Stimulated activated CD8-positive, alpha-beta memory T cell treated with anti-CD3 and anti-CD28 coated beads, Interleukin-7, amount 100 ng/mL, for 4 hours (primary cell): ENCODE measurements at regions not wholly inside any gene's neighbourhood (a gene's known extent, or its start where the extent isn't known, plus 50 kb on each side); places are given as distances from the start of the nearest gene placed in this dataset.

ENCODE experiments used
- DNase-seq, 2 donors: peaks; one replicate each; pipeline ENCODE4 v3.0.0-alpha.2; 2020; ENCODE audit warnings: low read depth in 2 of 2

DNA sequence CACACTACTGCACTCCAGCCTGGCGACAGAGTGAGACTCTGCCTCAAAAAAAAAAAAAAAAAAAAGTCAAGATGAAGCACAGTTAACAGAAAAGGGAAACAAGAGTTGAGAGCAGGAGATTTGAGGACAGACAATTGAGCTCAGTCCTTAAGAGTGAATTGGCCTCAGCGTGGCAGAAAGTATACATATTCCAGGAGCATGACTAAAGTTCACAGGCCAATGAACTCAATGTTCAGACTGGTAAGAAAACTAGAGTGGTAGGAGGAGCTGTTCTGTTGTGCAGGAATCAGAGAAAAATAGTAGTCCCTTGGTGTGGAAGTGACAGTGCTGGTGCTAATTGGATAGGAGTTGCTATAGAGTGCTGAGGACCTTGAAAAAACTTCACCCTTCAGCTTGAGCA is 60.0 kb downstream of the NRN1 start:
- no peak for DNase-seq

DNA sequence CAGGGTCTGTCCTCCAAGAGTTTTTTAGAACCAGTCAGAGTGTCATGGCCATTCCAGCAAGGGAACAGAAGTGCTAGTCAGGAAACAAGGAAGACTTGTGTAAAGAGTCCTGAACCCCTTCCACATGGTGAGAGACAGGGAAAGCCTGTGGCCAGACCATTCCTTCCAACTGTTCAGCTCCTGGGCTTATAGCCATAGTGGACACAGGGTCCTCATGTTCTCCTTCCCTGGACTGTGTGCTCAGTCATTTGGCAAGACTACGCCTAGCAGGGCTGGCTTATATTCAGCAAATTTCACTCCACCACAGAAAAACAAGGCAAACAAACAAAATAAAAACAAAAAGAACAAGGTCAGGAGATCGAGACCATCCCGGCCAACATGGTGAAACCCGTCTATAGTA is 60.5 kb downstream of the NRN1 start:
- DNase-seq, result no peak

DNA sequence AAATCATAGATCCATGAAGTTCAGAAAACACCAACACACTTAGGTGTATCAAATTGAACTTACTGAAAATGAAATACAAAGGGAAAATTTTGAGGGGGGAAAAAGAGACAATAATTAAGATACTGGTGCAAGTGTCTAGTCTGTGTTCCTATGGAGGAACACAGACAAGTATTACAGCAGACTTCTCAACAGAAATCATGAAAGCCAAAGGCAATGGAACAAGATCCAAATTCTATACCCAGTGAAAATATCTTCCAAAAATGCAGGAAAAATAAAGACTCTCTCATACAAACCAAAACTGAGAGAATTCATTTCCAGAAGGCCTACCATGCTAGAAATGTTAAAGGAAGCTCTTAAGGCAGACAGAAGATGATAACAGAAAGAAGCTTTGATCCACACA is 63.1 kb downstream of the NRN1 start:
- no peak for DNase-seq

DNA sequence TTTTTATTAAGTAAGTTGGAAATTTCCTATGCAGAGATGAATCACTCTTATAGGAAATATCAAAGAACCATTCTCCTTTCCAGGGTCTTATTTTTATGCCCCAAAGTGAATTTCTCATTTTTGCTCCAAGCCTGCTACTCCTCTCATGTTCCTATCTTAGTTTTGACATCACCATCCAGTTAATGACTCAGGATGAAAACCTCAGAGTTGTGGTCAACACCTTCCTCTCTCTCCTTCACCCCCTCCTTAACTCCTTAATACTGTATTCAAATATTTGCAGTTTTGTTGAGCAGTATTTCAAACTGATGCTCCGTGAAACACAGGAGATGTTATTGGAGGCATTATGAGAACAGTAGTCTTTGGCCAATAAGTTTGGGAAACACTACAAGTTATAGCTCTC is 64.1 kb downstream of the NRN1 start:
- DNase-seq, result no peak

DNA sequence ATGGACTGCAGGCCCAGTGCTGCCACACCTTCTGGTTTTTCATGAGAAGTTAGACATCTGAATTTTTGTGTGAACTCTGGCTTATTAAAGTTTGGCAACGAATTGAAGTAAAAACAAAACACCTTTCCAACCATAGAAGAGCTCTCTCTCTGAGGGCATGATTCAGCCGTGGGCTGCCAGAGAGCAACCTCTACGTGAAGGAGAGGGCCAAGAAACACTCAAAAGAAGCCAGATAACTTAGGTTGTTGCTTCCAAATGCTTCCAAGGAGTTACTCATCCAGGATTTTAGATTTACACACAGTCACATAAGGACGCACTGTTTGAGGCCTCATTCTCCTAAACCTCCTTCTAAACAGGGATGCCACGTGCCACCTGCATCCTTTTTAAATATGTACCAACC is 65.5 kb downstream of the NRN1 start:
- DNase-seq, result no peak

DNA sequence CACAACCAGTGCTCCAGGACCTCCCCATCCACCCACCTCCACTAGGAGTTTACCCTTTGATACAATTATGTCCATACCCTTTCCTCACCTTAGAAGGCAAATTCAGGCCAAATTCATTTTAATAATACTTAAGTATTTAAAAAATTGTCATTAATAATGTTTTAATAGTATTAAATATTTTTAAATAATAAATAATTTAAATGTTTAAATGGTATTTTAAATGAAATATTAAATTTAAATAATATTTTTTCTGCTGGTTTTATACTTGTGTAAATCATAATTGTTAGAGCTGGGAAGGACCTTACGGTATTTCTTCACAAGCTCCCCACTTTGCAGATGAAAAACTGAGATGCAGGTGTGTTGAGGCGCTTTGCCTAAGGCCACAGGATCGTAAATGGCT is 67.8 kb downstream of the NRN1 start:
- DNase-seq, result no peak

DNA sequence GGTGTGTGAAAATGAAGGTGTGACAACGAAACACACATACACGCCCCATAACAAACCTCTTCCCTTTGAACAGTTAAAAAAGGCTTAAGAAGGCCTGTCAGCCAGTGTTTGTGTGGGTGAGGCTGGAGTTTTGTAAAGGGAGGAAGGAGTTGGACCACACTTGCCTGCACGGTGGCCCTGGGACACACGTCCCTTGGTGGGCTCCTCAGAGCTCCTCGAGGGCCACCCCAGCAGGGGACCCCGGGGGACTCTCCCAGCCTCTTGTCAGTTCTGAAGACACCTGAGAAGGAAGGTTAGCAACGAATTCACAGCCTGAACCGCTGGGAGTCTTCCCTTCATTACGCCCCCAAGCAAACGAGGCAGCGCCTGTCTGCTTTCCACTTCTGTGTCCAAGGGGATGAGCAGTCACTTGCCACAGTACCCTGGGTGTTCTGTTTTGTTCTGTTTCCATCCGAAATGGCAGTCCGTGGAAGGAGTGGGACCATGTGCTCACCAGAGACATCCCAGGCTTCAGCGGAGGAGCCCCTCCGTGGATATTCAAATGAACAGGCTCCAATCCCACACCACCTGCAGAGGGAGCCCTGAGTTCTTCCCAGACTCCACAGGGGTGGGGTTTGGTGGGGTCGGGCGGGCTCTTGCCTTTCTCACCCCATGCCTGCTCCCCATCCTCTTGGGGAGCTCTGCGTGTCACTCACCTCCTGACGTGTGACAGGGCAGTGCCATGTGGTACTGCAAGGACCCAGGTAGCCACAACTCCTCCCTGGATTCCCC is 68.6 kb downstream of the NRN1 start:
- DNase-seq, result no peak

DNA sequence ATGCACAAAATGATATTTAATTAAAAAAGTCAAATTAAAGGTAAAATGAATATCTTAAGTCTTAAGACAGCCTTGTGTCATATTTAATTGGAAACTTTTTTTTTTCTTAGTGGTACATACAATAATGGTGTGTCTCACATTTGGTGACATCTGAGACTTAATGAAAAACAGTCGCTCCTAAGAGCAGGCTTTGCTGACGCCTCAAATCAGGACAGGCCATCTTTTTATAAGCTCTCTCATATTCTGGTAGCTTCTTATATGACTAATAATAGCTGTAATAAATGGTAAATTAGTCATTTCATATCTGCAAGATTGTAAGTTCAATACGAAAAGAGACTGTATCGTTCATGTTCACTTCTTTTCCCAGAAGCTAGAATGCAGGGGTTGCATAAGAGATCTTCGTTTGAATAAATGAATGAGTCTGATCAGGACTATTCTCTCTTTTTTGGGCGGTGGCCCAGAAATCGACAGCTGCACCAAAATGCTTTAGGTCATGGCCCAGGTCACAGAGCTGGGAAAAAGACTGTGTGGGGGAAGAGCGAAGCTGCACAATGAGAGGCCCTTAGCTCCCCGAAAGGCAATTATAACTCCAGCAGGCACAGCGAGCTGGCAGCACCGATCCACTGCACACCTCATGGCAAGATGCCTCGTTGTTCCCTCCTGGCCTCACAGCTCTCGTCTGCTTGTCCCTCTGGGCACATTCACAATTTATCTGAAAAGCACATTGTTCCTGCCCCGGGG is 69.4 kb downstream of the NRN1 start:
- DNase-seq, result no peak

DNA sequence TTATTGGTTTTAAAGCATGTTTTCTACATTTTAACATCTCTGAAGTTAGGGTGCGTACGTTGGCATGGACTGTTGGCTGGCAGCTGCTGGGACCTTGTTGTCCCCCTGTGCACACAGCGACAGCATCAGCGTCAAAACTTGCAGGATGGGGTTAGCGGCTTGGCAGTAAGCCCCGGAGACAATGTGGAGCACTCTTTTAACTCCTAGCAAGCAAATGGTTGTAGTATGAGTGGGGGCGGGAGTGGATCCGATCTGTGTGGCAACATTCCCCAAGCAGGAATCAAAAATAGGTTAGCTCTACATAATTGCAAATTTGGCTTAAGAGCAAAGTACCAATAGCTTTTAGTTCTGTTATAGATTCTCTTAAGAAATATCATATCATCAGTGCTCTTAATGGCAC is 70.1 kb downstream of the NRN1 start:
- DNase-seq, result no peak

DNA sequence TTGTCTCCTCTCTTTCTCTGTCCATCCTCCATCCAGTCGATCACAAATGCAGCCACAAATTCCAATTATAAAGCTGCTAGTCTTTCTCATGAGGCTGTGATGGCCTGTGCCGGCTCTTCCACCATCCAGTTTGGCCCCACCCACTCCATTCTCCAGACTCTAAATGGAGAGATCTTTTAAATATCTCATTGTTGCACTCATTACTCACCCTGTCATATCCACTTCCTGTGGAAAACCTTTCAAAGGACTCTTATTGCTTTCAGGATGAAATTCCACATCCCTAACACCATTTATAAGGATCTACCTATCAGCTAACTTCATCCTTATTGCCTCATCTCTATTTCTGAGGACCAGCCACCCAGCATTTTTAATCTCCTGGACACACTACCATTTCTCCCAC is 70.6 kb downstream of the NRN1 start:
- no peak for DNase-seq

DNA sequence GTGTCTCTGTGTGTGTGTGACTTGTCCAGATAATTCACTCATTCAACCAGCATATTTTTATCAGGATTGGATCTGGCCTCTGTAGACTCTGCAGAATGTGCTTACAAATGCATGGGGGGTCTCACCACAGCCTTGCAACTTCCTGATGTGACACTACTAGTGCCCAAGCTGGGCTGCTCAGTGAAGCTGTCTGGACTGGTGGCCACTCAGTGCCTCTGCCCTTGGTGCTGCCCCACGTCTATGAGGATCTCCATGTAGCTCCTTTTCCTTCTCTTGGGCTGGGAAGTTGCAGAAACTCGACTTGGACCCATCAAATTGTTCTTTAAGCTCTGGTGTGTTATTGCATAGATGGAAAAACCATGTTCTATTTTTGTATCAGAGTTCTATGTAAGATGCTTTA is 75.8 kb downstream of the NRN1 start:
- DNase-seq, result no peak

DNA sequence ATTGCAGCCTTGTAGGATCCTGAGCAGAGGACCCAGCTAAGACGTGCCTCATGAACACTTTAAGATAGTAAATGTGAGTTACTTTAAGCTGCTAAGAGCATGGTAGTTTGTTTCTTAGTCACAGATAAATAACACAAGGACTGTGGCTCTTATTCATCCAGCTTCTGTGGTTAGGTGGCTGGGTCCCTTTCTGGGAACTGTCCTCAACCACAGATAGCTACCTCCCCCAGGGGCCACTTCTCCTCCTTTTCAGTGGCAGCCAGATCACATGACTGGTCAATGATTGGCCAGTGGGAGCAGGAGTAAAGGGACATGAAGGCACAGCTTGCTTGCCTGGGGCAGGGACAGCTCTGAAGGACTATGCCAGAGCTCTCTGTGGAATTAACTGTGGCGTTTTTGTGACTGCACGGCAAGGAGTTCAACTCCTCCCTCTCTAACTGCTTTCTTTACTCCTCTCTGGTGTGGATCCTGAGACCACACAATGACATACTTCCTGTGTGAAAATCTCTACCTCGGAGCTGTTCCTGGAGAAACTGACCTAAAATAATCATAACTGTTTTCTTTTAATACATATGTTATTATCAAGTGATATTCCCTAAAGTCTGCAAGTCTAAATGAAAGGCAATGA is 76.5 kb downstream of the NRN1 start:
- DNase-seq, result no peak

DNA sequence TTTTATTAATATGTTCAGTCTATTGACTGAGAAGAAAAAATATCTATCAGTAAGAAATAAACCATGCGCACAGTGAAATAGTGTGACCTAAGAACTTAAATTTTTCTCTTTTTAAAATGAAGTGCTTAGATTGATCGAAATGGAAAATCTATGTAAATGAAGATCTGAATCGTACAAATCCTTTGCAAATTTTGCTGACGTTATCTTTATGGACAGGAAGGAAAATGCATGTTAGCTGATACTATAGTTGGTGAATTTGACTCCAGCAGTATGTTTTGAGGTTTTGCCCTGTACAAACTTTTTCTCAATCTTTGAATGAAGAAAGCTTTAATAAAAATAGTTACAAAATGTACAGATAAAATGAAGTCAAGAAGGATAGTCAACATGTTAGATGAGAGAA is 82.9 kb downstream of the NRN1 start:
- DNase-seq, result no peak

DNA sequence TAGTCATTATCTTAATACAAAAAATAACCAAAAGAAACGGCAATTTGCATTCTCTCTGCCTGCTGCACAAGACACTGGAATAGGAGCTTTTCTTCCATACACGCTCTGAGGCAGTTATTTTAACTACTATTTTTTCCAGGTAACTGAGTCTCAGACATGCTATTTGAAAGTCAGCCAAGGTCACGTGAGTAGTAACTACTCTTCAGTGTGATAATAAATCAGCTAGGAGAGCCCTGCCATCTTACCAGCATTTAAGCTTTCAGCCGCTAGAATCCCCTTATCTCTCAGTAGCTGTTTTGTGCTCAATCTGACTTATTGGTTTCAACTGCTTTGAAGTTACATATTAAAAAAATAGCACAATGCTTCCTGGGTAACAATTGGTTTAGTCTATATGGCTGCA is 84.5 kb downstream of the NRN1 start:
- no peak for DNase-seq

DNA sequence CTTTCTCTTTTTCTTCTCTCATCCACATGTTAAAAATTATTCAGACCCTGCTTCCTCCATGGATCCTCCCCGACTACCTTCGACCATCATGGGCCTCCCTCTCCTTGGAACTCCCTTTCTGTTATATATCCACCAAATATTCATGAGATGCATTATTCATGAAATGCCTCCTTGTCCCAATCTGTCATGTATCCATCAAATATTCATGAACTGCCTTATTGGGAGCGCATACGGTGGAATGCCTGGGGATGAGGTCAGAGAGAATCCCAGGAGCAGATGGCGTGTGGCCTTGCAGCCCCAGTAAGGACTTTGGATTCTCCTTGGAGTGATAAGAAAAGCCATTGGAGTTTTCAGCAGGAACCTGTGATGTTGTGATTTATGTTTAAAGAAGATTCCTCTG is 97.0 kb downstream of the NRN1 start:
- no peak for DNase-seq

DNA sequence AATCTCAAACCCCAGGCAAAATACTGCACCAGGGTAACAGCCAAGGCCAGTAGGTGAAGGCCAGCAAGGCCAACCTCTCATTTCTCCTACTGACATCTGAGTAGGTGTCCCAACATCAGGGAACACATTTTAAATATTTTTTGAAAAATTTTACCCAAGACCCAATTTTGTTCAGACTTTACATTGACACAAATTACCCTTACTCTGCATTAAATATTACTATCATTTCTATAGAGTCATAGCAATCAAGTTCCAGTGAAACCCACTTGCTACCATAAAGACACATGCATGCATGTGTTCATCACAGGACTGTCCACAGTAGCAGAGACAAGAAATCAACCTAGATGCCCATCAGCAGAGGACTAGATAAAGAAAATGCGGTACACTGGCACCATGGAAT is 99.9 kb downstream of the NRN1 start:
- no peak for DNase-seq

DNA sequence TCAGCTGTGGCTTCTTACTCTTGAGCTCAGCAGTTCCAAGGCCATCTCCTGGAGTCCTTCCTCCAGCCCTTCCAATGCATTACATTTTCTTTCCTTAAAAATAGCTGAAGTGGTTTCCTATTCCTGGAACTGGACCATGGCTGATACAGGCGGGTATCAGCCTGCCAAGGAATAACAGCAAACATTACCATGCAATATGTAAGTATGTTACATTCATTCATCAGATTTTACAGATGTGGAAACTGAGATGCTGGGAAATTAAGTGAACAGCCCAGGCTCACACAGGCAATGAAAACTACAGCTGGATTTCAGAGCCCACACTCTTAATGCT is 100.4 kb downstream of the NRN1 start:
- DNase-seq, result no peak

DNA sequence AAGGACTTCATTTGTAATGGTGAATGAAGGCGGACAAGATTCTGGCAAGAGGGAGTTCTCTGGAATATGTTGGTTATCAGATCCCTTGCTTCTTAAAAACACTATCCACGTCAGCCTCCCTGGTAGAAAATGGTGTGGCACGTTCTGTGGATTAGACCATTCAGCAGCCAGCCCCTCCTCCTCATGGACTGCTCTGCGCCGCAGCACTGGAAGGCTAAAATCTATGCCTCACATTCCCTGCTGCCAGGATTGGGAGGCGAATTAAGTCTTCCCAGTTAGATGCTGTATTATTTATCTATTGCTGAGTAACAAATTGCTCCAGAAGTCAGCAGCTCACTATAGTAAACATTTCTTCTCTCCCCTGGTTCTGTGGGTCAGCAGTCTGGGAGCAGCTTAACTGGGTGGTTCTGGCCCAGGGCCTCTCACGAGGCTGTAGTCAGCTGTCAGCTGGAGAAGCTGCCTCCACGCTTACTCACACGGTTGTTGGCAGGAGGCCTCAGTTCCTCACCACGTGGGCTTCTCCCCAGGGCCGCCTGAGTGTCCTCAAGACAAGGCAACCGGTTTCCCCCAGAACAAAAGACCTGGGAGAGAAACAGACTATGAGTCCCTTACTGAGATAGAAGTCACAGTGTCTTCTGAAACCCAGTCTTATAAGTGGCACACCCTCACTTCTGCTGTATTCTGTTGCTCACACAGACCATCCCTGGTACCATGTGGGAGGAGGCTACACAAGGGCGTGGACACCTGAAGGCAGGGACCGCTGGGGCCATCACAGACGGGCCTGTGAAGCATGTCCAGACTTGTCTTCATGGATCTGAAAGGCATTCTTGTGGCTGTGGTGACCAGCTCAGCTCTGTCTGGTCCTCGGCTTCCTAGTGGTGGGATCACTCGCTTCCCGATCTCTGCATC is 101.0 kb downstream of the NRN1 start:
- no peak for DNase-seq

DNA sequence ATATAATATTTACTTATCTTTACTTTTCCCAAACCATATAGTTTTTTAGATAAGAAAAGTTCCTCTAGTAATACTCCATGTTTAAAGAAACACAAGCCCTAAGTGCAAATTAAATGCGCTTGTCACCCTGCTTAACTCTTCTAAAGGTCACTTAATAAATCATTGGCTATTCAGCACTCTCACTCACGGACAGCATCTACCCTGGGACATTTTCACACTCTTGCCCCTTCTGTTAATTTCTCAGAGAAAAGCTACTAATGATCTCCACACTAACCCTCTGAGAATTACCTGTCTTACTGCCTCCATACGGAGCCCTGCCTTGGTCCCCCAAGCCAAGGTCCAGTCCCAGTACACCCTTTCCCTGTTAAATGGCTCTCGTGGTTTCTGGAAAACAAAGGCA is 102.2 kb downstream of the NRN1 start:
- no peak for DNase-seq

DNA sequence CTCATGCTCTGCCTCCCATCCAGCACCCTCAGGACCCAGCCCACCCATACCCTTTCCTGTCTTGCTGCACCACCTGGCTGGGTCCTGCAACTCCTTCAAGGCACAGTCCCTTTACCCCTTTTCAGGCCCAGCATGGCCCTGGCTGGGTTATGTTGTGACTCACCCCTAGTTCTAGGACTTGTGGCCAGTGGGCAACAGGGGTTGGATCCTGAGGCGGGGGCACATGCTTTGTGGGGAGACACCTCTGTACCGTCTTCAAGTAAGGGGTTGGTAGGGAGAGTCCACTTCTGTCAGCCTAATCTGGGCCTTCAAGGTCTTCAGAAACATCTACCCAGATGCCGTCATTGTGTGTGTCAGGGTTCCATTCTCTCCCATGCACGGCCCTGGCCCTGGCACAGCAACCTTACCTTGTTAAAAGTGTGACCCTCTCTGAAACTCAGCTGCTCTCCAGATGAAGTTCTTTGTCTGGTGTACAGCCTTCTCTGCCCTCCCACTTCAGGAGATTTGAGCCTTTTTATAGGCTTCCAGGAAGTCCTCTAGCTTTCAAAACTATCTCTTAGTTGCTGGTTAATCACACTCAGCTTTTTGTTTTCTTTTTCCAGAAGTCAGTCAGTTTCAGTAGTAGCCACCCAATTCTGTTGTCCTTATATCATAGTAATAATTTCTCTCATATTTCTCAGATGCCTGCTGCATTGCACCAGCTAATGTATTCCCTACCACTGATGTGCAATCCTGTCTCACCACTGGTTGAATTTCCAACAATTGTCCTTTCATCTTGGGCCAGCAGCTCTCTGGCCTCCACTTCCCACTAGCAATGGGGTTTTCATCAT is 107.3 kb downstream of the NRN1 start:
- no peak for DNase-seq

DNA sequence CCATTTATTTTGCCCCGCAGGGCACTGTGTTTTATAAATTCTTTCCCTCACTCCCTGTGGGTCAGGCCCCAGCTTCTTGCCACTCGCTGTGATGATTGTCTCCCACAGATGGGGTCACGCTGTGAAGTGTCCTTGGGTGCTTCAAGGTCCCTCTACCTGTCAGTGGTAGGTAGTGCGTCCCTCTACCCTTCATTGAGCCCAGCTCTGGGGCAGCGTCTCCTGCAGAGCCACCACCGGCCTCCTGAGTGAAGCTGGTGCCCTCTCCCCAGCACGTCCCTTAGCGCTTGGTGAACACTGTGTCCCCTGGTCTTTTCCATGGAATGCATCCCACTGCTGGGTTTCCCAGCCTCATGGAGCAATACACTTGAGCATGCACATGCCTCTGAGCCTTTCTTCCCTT is 108.2 kb downstream of the NRN1 start:
- no peak for DNase-seq
